SK-N-SH treated with all-trans-retinoic acid at 6 μM for 48 hours (cell line): ENCODE measurements at regions not wholly inside any gene's neighbourhood (a gene's known extent, or its start where the extent isn't known, plus 50 kb on each side); places are given as distances from the start of the nearest gene placed in this dataset.

ENCODE experiments used
- ATAC-seq: fragments of 200-7000 bp; cut with Tn5 transposase; 3 replicates; pipeline ENCODE4 v1.9.1; 2020; ENCODE audit warnings: mild to moderate bottlenecking, moderate library complexity
- ARNTL ChIP-seq: fragments of 450-650 bp; formaldehyde crosslinking; IDR thresholded peaks from 2 replicates; pipeline ENCODE4 v1.5.0; 2020; ENCODE audit warnings: low read depth, mild to moderate bottlenecking, moderate library complexity, borderline replicate concordance
- BACH2 ChIP-seq: fragments of 250-450 bp; sonication (Bioruptor Pico); IDR thresholded peaks from 2 replicates; pipeline ENCODE4 v1.9.0; 2021; ENCODE audit warnings: mild to moderate bottlenecking, borderline replicate concordance
- CSDC2 ChIP-seq: fragments of 250-450 bp; sonication (Bioruptor Pico); IDR thresholded peaks from 2 replicates; pipeline ENCODE4 v1.5.0; 2020; ENCODE audit warnings: mild to moderate bottlenecking, moderate library complexity
- CSRNP3 ChIP-seq: fragments of 250-450 bp; sonication (Bioruptor Pico); IDR thresholded peaks from 2 replicates; pipeline ENCODE4 v1.5.1; 2021; ENCODE audit warnings: mild to moderate bottlenecking, moderate library complexity
- ESRRG ChIP-seq: fragments of 250-450 bp; sonication (Bioruptor Pico); IDR thresholded peaks from 2 replicates; pipeline ENCODE4 v1.6.1; 2021; ENCODE audit warnings: mild to moderate bottlenecking
- ISL1 ChIP-seq: fragments of 250-450 bp; sonication (Bioruptor Pico); IDR thresholded peaks from 2 replicates; pipeline ENCODE4 v2.1.2; 2022; ENCODE audit warnings: mild to moderate bottlenecking, moderate library complexity
- OSR1 ChIP-seq: fragments of 250-450 bp; sonication (Bioruptor Pico); IDR thresholded peaks from 2 replicates; pipeline ENCODE4 v1.8.0; 2022; ENCODE audit warnings: moderate library complexity, mild to moderate bottlenecking, inconsistent platforms
- PATZ1 ChIP-seq: fragments of 250-450 bp; sonication (Bioruptor Pico); IDR thresholded peaks from 2 replicates; pipeline ENCODE4 v1.8.0; 2020; ENCODE audit warnings: mild to moderate bottlenecking, moderate library complexity, borderline replicate concordance
- PPARA ChIP-seq: fragments of 250-450 bp; sonication (Bioruptor Pico); IDR thresholded peaks from 2 replicates; pipeline ENCODE4 v1.5.0; 2020; ENCODE audit warnings: mild to moderate bottlenecking, borderline replicate concordance
- RARB ChIP-seq: fragments of 250-450 bp; sonication (Bioruptor Pico); IDR thresholded peaks from 2 replicates; pipeline ENCODE4 v1.8.0; 2021; ENCODE audit warnings: mild to moderate bottlenecking, moderate library complexity
- SNAI2 ChIP-seq: fragments of 250-450 bp; sonication (Bioruptor Pico); IDR thresholded peaks from 2 replicates; pipeline ENCODE4 v1.5.0; 2020; ENCODE audit warnings: mild to moderate bottlenecking, moderate library complexity
- TCF4 ChIP-seq: fragments of 250-450 bp; sonication (Bioruptor Pico); IDR thresholded peaks from 2 replicates; pipeline ENCODE4 v1.8.0; 2021; ENCODE audit warnings: mild to moderate bottlenecking, moderate library complexity, borderline replicate concordance
- TOX ChIP-seq: fragments of 250-450 bp; sonication (Bioruptor Pico); IDR thresholded peaks from 2 replicates; pipeline ENCODE4 v1.8.0; 2021; ENCODE audit warnings: mild to moderate bottlenecking, moderate library complexity, borderline replicate concordance
- ZC3H10 ChIP-seq: fragments of 250-450 bp; sonication (Bioruptor Pico); IDR thresholded peaks from 2 replicates; pipeline ENCODE4 v1.5.1; 2021; ENCODE audit warnings: mild to moderate bottlenecking, moderate library complexity
- ZFP3 ChIP-seq: fragments of 250-450 bp; sonication (Bioruptor Pico); IDR thresholded peaks from 2 replicates; pipeline ENCODE4 v1.5.0; 2020; ENCODE audit warnings: mild to moderate bottlenecking, moderate library complexity
- ZFP30 ChIP-seq: fragments of 450-650 bp; formaldehyde crosslinking; IDR thresholded peaks from 2 replicates; pipeline ENCODE4 v1.5.0; 2022; ENCODE audit warnings: mild to moderate bottlenecking, moderate library complexity
- ZNF565 ChIP-seq: fragments of 450-650 bp; formaldehyde crosslinking; conservative IDR thresholded peaks from 2 replicates; pipeline ENCODE4 v1.5.0; 2020; ENCODE audit warnings: low read depth, mild to moderate bottlenecking, moderate library complexity
- ZNF70 ChIP-seq: fragments of 450-650 bp; formaldehyde crosslinking; IDR thresholded peaks from 2 replicates; pipeline ENCODE4 v1.5.0; 2020; ENCODE audit warnings: mild to moderate bottlenecking, moderate library complexity
- ZNF8 ChIP-seq: fragments of 450-650 bp; formaldehyde crosslinking; IDR thresholded peaks from 2 replicates; pipeline ENCODE4 v1.5.0; 2020; ENCODE audit warnings: mild to moderate bottlenecking, moderate library complexity
- TF ChIP-seq, protein P1 (sequence below): fragments of 250-450 bp; sonication (Bioruptor Pico); IDR thresholded peaks from 2 replicates; pipeline ENCODE4 v1.5.1; 2020; ENCODE audit warnings: low read depth, mild to moderate bottlenecking, moderate library complexity
- TF ChIP-seq, protein P2 (sequence below): fragments of 250-450 bp; sonication (Bioruptor Pico); IDR thresholded peaks from 2 replicates; pipeline ENCODE4 v1.8.0; 2021; ENCODE audit warnings: low read depth, mild to moderate bottlenecking, moderate library complexity, borderline replicate concordance

DNA sequence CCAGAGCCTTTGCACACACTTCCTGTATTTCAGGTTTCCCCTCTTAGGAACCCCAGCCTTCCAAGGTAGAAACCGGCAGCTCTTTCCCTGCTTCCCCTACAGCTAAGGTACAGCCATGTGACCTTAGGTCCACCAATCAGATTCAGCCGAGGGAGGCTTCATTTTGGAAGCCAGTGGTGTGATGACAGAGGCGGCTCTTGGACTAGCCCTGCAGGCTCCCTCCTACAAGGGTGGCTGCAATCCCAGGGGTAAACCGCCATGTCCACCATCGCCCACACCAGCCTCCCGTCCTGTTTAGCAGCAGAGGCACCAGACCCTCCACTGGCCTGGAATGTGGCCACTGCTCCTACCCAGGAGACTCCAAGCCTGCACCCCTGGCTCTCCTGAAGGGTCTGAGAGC lies 65.6 kb downstream of the SERPINA3 start (continued):
- no peak for TF ChIP-seq BACH2 (CRISPR knock-in tag)
- no peak for TF ChIP-seq CSDC2 (CRISPR knock-in tag)
- no peak for TF ChIP-seq TCF4 (CRISPR knock-in tag)
- no peak for TF ChIP-seq OSR1 (CRISPR knock-in tag)
- no peak for TF ChIP-seq ZFP30 (CRISPR knock-in tag)
- no peak for TF ChIP-seq PATZ1

DNA sequence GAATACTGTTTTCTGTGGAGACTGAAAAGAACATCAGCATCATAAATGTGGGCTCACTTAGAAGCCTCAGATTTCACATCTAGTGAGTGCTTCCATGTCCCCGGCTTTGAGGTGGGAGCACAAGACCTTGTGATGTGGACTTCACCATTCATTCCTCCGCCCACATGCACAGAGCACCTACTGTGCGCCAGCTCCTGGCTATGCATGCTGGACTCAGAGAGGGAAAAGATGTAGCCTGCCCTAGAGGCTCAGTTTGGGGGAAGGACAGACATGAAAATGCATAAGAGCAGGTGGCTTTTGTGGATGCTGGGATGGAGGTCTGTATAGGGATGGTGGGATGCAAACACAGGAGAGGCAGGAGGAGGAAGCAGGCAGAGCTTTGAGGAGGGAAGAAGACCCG lies 65.0 kb downstream of the SERPINA3 start:
- ATAC-seq: no peak
- TF ChIP-seq PATZ1 (no peak), ESRRG (no peak)

GRCh38 chr14:94676495-94677185 lies 64.4 kb downstream of the SERPINA3 start:
- ATAC-seq: no peak
- TF ChIP-seq SNAI2 (CRISPR knock-in tag) (no peak), OSR1 (CRISPR knock-in tag) (no peak), ARNTL (CRISPR knock-in tag) (no peak), PPARA (CRISPR knock-in tag) (no peak), TOX (CRISPR knock-in tag) (no peak), ZC3H10 (CRISPR knock-in tag) (no peak), ZNF8 (CRISPR knock-in tag) (no peak), BACH2 (CRISPR knock-in tag) (no peak), ZNF565 (CRISPR knock-in tag) (no peak), ISL1 (CRISPR knock-in tag) (no peak), ESRRG (no peak), TCF4 (CRISPR knock-in tag) (no peak), CSDC2 (CRISPR knock-in tag) (no peak), ZFP3 (CRISPR knock-in tag) (no peak), ZFP30 (CRISPR knock-in tag) (no peak), CSRNP3 (CRISPR knock-in tag) (no peak)
- TF ChIP-seq, protein P1, sequence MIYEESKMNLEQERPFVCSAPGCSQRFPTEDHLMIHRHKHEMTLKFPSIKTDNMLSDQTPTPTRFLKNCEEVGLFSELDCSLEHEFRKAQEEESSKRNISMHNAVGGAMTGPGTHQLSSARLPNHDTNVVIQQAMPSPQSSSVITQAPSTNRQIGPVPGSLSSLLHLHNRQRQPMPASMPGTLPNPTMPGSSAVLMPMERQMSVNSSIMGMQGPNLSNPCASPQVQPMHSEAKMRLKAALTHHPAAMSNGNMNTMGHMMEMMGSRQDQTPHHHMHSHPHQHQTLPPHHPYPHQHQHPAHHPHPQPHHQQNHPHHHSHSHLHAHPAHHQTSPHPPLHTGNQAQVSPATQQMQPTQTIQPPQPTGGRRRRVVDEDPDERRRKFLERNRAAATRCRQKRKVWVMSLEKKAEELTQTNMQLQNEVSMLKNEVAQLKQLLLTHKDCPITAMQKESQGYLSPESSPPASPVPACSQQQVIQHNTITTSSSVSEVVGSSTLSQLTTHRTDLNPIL (CRISPR knock-in tag): no peak
- TF ChIP-seq, protein P2, sequence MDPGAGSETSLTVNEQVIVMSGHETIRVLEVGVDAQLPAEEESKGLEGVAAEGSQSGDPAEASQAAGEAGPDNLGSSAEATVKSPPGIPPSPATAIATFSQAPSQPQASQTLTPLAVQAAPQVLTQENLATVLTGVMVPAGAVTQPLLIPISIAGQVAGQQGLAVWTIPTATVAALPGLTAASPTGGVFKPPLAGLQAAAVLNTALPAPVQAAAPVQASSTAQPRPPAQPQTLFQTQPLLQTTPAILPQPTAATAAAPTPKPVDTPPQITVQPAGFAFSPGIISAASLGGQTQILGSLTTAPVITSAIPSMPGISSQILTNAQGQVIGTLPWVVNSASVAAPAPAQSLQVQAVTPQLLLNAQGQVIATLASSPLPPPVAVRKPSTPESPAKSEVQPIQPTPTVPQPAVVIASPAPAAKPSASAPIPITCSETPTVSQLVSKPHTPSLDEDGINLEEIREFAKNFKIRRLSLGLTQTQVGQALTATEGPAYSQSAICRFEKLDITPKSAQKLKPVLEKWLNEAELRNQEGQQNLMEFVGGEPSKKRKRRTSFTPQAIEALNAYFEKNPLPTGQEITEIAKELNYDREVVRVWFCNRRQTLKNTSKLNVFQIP (CRISPR knock-in tag): no peak

DNA sequence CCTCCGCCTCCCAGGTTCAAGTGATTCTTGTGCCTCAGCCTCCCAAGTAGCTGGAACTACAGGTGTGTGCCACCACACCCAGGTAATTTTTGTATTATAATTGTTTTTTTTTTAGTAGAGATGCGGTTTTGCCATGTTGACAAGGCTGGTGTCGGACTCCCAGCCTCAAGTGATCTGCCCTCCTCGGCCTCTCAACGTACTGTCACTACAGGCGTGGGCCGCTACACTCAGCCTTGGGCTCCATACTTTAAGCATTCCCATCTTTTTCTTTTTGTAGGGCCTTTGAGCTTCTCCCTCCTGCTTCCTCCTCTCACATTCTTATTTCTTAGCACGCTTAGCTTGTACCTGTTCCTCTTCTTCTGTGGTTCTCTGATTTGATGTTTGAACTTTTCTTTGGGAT lies 62.8 kb downstream of the SERPINA3 start:
- ATAC-seq: no peak
- no peak for TF ChIP-seq ZFP3 (CRISPR knock-in tag)
- no peak for TF ChIP-seq ZNF70 (CRISPR knock-in tag)
- no peak for TF ChIP-seq ZNF8 (CRISPR knock-in tag)
- no peak for TF ChIP-seq RARB (CRISPR knock-in tag)
- no peak for TF ChIP-seq PPARA (CRISPR knock-in tag)
- TF ChIP-seq ZC3H10 (CRISPR knock-in tag): no peak
- no peak for TF ChIP-seq ZFP30 (CRISPR knock-in tag)
- TF ChIP-seq OSR1 (CRISPR knock-in tag): no peak
- TF ChIP-seq ARNTL (CRISPR knock-in tag): no peak
- no peak for TF ChIP-seq SNAI2 (CRISPR knock-in tag)
- no peak for TF ChIP-seq CSRNP3 (CRISPR knock-in tag)
- TF ChIP-seq CSDC2 (CRISPR knock-in tag): no peak
- TF ChIP-seq ISL1 (CRISPR knock-in tag): no peak
- TF ChIP-seq, protein P1 (CRISPR knock-in tag): no peak
- no peak for TF ChIP-seq PATZ1
- TF ChIP-seq BACH2 (CRISPR knock-in tag): no peak
